ENCODE measurements at regions not wholly inside any gene's neighbourhood (a gene's known extent, or its start where the extent isn't known, plus 50 kb on each side); places are given as distances from the start of the nearest gene placed in this dataset.

- no peak overlapping the region for H3K9ac ChIP-seq (ENCODE audit: low read depth, low read length)
- H3K4me3 ChIP-seq (ENCODE audit: low read depth, low read length), result no peak overlapping the region
- no peaks in the 10 kb centered on the region for H3K9me3 ChIP-seq (ENCODE audit: control insufficient read depth, insufficient read depth, low read length)
- H3K27me3 ChIP-seq (ENCODE audit: control insufficient read depth, insufficient read depth, low read length), result no peaks in the 10 kb centered on the region
- no peaks in the 10 kb centered on the region for H3K36me3 ChIP-seq (ENCODE audit: control insufficient read depth, insufficient read depth, low read length)
- H3K4me1 ChIP-seq (ENCODE audit: control insufficient read depth, insufficient read depth, low read length), result no peaks in the 10 kb centered on the region
Measured at GRCh38 chr12:66979251-66979650, 289.9 kb upstream of the CAND1 start.

- no peaks in the 10 kb centered on the region for H3K4me1 ChIP-seq (ENCODE audit: control insufficient read depth, insufficient read depth, low read length)
- no peaks in the 10 kb centered on the region for H3K9me3 ChIP-seq (ENCODE audit: control insufficient read depth, insufficient read depth, low read length)
- no peaks in the 10 kb centered on the region for H3K27me3 ChIP-seq (ENCODE audit: control insufficient read depth, insufficient read depth, low read length)
- H3K4me3 ChIP-seq (ENCODE audit: low read depth, low read length), result no peak overlapping the region
- no peak overlapping the region for H3K9ac ChIP-seq (ENCODE audit: low read depth, low read length)
- H3K36me3 ChIP-seq (ENCODE audit: control insufficient read depth, insufficient read depth, low read length), result no peaks in the 10 kb centered on the region
Measured at GRCh38 chr12:66984077-66984476, 285.1 kb upstream of the CAND1 start.

GRCh38 chr12:66984962-66985361 is 284.2 kb upstream of the CAND1 start:
- H3K4me3 ChIP-seq (ENCODE audit: low read depth, low read length), result no peak overlapping the region
- H3K27me3 ChIP-seq (ENCODE audit: control insufficient read depth, insufficient read depth, low read length), result no peaks in the 10 kb centered on the region
- no peaks in the 10 kb centered on the region for H3K36me3 ChIP-seq (ENCODE audit: control insufficient read depth, insufficient read depth, low read length)
- no peaks in the 10 kb centered on the region for H3K4me1 ChIP-seq (ENCODE audit: control insufficient read depth, insufficient read depth, low read length)
- no peak overlapping the region for H3K9ac ChIP-seq (ENCODE audit: low read depth, low read length)
- H3K9me3 ChIP-seq (ENCODE audit: control insufficient read depth, insufficient read depth, low read length), result no peaks in the 10 kb centered on the region

GRCh38 chr12:66999141-66999540 is 270.0 kb upstream of the CAND1 start:
- no peaks in the 10 kb centered on the region for H3K9me3 ChIP-seq (ENCODE audit: control insufficient read depth, insufficient read depth, low read length)
- H3K36me3 ChIP-seq (ENCODE audit: control insufficient read depth, insufficient read depth, low read length), result no peaks in the 10 kb centered on the region
- no peaks in the 10 kb centered on the region for H3K4me1 ChIP-seq (ENCODE audit: control insufficient read depth, insufficient read depth, low read length)
- H3K9ac ChIP-seq (ENCODE audit: low read depth, low read length), result no peak overlapping the region
- no peak overlapping the region for H3K4me3 ChIP-seq (ENCODE audit: low read depth, low read length)
- H3K27me3 ChIP-seq (ENCODE audit: control insufficient read depth, insufficient read depth, low read length), result no peaks in the 10 kb centered on the region

- Histone ChIP-seq H3K27me3 (ENCODE audit: control insufficient read depth, insufficient read depth, low read length) (no peaks in the 10 kb centered on the region), H3K36me3 (ENCODE audit: control insufficient read depth, insufficient read depth, low read length) (no peaks in the 10 kb centered on the region), H3K4me1 (ENCODE audit: control insufficient read depth, insufficient read depth, low read length) (no peaks in the 10 kb centered on the region), H3K9me3 (ENCODE audit: control insufficient read depth, insufficient read depth, low read length) (no peaks in the 10 kb centered on the region), H3K9ac (ENCODE audit: low read depth, low read length) (no peak overlapping the region), H3K4me3 (ENCODE audit: low read depth, low read length) (no peak overlapping the region)
Measured at GRCh38 chr12:67001251-67001650, 267.9 kb upstream of the CAND1 start.

- Histone ChIP-seq H3K4me1 (ENCODE audit: control insufficient read depth, insufficient read depth, low read length) (no peaks in the 10 kb centered on the region), H3K9me3 (ENCODE audit: control insufficient read depth, insufficient read depth, low read length) (no peaks in the 10 kb centered on the region), H3K4me3 (ENCODE audit: low read depth, low read length) (no peak overlapping the region), H3K27me3 (ENCODE audit: control insufficient read depth, insufficient read depth, low read length) (no peaks in the 10 kb centered on the region), H3K9ac (ENCODE audit: low read depth, low read length) (no peak overlapping the region), H3K36me3 (ENCODE audit: control insufficient read depth, insufficient read depth, low read length) (no peaks in the 10 kb centered on the region)
Measured at GRCh38 chr12:67002720-67003119, 266.4 kb upstream of the CAND1 start.

GRCh38 chr12:67006610-67007009 is 262.5 kb upstream of the CAND1 start:
- H3K4me3 ChIP-seq (ENCODE audit: low read depth, low read length), result no peak overlapping the region
- no peaks in the 10 kb centered on the region for H3K4me1 ChIP-seq (ENCODE audit: control insufficient read depth, insufficient read depth, low read length)
- H3K36me3 ChIP-seq (ENCODE audit: control insufficient read depth, insufficient read depth, low read length), result no peaks in the 10 kb centered on the region

GRCh38 chr12:67014642-67015041 is 254.5 kb upstream of the CAND1 start:
- no peaks in the 10 kb centered on the region for H3K27me3 ChIP-seq (ENCODE audit: control insufficient read depth, insufficient read depth, low read length)
- H3K9ac ChIP-seq (ENCODE audit: low read depth, low read length), result no peak overlapping the region
- H3K9me3 ChIP-seq (ENCODE audit: control insufficient read depth, insufficient read depth, low read length), result no peaks in the 10 kb centered on the region
- peaks cover 22% of the 10 kb centered on the region for H3K4me1 ChIP-seq (ENCODE audit: control insufficient read depth, insufficient read depth, low read length)
- no peaks in the 10 kb centered on the region for H3K36me3 ChIP-seq (ENCODE audit: control insufficient read depth, insufficient read depth, low read length)
- no peak overlapping the region for H3K4me3 ChIP-seq (ENCODE audit: low read depth, low read length)

More at GRCh38 chr12:67006610-67007009, 262.5 kb upstream of the CAND1 start:
- H3K27me3 ChIP-seq (ENCODE audit: control insufficient read depth, insufficient read depth, low read length), result no peaks in the 10 kb centered on the region
- no peaks in the 10 kb centered on the region for H3K9me3 ChIP-seq (ENCODE audit: control insufficient read depth, insufficient read depth, low read length)
- H3K9ac ChIP-seq (ENCODE audit: low read depth, low read length), result no peak overlapping the region

- no peak overlapping the region for H3K9ac ChIP-seq (ENCODE audit: low read depth, low read length)
- no peaks in the 10 kb centered on the region for H3K36me3 ChIP-seq (ENCODE audit: control insufficient read depth, insufficient read depth, low read length)
- H3K27me3 ChIP-seq (ENCODE audit: control insufficient read depth, insufficient read depth, low read length), result no peaks in the 10 kb centered on the region
- no peak overlapping the region for H3K4me3 ChIP-seq (ENCODE audit: low read depth, low read length)
- H3K4me1 ChIP-seq (ENCODE audit: control insufficient read depth, insufficient read depth, low read length), result peaks cover 22% of the 10 kb centered on the region
- H3K9me3 ChIP-seq (ENCODE audit: control insufficient read depth, insufficient read depth, low read length), result no peaks in the 10 kb centered on the region
Measured at GRCh38 chr12:67018105-67018504, 251.1 kb upstream of the CAND1 start.

GRCh38 chr12:67019070-67019469 is 250.1 kb upstream of the CAND1 start:
- H3K27me3 ChIP-seq (ENCODE audit: control insufficient read depth, insufficient read depth, low read length), result no peaks in the 10 kb centered on the region
- H3K4me1 ChIP-seq (ENCODE audit: control insufficient read depth, insufficient read depth, low read length), result peaks cover 22% of the 10 kb centered on the region
- H3K36me3 ChIP-seq (ENCODE audit: control insufficient read depth, insufficient read depth, low read length), result no peaks in the 10 kb centered on the region
- H3K9ac ChIP-seq (ENCODE audit: low read depth, low read length), result no peak overlapping the region
- H3K4me3 ChIP-seq (ENCODE audit: low read depth, low read length), result no peak overlapping the region
- no peaks in the 10 kb centered on the region for H3K9me3 ChIP-seq (ENCODE audit: control insufficient read depth, insufficient read depth, low read length)

- H3K9me3 ChIP-seq (ENCODE audit: control insufficient read depth, insufficient read depth, low read length), result no peaks in the 10 kb centered on the region
- no peak overlapping the region for H3K9ac ChIP-seq (ENCODE audit: low read depth, low read length)
- no peaks in the 10 kb centered on the region for H3K27me3 ChIP-seq (ENCODE audit: control insufficient read depth, insufficient read depth, low read length)
- H3K4me3 ChIP-seq (ENCODE audit: low read depth, low read length), result no peak overlapping the region
- no peaks in the 10 kb centered on the region for H3K36me3 ChIP-seq (ENCODE audit: control insufficient read depth, insufficient read depth, low read length)
- no peaks in the 10 kb centered on the region for H3K4me1 ChIP-seq (ENCODE audit: control insufficient read depth, insufficient read depth, low read length)
Measured at GRCh38 chr12:67025543-67026114, 243.5 kb upstream of the CAND1 start.

- Histone ChIP-seq H3K4me3 (ENCODE audit: low read depth, low read length) (no peak overlapping the region), H3K9ac (ENCODE audit: low read depth, low read length) (no peak overlapping the region), H3K4me1 (ENCODE audit: control insufficient read depth, insufficient read depth, low read length) (no peaks in the 10 kb centered on the region), H3K27me3 (ENCODE audit: control insufficient read depth, insufficient read depth, low read length) (no peaks in the 10 kb centered on the region), H3K36me3 (ENCODE audit: control insufficient read depth, insufficient read depth, low read length) (no peaks in the 10 kb centered on the region), H3K9me3 (ENCODE audit: control insufficient read depth, insufficient read depth, low read length) (no peaks in the 10 kb centered on the region)
Measured at GRCh38 chr12:67026487-67027246, 242.5 kb upstream of the CAND1 start.
